HG03575 (cell line): ENCODE measurements at regions not wholly inside any gene's neighbourhood (a gene's known extent, or its start where the extent isn't known, plus 50 kb on each side); places are given as distances from the start of the nearest gene placed in this dataset.

Experiments
- ATAC-seq: cut with Tn5 transposase; IDR thresholded peaks from one replicate; pipeline ENCODE4 v1.9.1; 2021; ENCODE audit not compliant: unreplicated experiment, insufficient number of reproducible peaks, low FRiP score; ENCODE audit errors: extremely low read depth

- ATAC-seq: no peak
Measured at GRCh38 chr1:25047506-25048240, 117.6 kb upstream of the RUNX3 start.

- no peak for ATAC-seq
Measured at GRCh38 chr1:25046194-25046532, 116.1 kb upstream of the RUNX3 start.

GRCh38 chr1:25045480-25046193 lies 115.6 kb upstream of the RUNX3 start:
- ATAC-seq: no peak

DNA sequence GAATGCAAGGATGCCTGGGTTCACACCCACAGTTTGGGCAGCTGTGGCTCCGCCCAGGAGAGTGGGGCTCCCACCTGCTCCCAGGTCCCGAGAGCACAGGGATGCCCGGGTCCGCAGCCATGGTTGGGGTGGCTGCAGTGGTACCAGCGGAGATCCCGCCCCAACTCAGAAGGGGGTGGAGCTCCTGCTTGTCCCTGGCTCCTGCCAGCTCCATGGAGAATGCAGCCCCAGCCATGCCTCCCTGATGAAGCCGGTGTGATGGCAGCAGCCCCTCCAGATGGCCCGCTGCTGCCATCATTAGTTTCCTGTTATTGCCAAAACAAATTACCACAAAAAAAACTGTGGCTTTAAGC lies 113.1 kb upstream of the RUNX3 start:
- no peak for ATAC-seq

GRCh38 chr1:25042331-25043227 lies 112.5 kb upstream of the RUNX3 start:
- ATAC-seq: no peak

DNA sequence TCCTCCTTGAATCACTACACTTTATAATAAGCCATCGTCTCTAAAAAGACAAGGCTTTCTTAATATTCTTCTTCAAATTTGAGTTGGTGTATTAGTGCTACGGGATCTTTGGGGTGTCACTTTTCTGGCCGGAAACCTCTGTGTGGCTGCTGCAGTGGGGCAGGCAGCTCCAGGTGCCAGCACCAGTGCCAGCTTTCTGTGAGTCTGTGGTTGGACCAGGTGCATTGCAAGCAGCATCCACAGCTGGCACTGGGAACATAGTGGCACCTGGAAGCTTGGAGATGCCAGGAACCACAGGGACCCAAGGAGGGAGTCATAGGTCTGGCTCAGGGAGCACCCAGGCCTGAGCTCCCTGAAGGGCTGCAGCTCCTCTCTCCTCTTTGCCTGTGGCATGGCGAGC lies 111.8 kb upstream of the RUNX3 start:
- ATAC-seq: no peak

- no peak for ATAC-seq
Measured at GRCh38 chr1:25040122-25040685, 110.1 kb upstream of the RUNX3 start.

DNA sequence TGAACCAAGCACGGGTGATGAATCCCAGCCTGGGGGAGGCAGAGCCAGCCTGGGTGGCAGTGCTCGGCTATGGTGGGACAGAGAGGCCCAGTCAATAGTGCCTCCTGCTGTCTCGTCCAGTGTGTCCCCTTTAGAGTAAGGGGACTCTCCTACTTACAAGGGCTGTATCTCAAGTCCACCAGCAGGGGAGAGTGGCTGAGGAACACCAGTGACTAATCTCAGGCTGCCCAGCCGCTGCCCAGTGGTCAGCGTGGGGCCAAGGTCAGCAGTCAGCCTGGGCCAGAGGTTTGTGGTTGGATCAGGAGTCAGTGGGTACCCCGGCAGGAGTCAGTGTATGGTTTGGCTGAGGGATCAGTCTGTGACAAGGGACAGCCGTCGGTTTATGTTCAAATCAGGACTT lies 109.2 kb upstream of the RUNX3 start:
- no peak for ATAC-seq

GRCh38 chr1:25038699-25039098 lies 108.6 kb upstream of the RUNX3 start:
- ATAC-seq: no peak

DNA sequence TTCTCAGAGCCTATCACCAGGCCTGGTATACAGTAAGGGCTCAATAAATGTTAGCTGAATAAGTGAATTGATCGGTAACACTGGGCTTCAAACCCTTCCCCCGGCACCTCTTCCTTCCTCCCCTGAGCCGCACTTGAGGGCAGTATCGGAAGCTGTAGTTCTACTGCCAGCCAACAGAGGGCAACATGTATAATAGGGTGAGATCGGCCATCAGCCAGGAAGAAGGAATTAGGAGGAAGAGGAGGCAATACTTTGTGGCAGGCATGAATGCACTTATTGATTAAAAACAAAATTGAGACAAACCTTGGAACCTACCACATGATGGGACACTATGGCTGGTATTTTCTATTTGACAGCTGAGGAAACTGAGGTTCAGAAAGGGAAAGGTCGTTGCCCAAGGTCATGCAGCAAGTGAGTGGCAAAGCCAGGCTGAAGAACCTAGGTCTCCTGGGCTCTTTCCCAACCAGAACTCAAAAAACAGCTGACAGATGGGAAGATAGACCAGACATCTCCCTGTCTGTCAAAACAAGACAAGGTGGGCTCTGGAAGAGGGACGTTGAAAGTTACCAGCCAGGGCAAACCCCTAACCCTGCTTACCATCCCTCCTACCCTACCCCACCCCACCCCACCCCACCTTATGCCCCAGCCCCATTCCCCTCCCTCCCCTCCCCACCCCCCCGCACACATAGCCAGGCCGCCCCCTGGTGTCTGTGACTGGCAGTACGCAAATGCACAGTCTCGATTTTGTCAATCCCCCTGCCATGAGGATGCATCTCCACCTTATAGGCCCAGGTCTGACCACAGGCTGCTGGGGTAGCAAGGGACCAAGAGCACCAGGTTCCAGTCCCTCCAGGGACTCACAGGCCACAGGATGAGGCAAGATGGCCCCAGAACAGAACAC lies 107.3 kb upstream of the RUNX3 start:
- ATAC-seq: no peak

- ATAC-seq: no peak
Measured at GRCh38 chr1:25036117-25036546, 106.1 kb upstream of the RUNX3 start.

- ATAC-seq: no peak
Measured at GRCh38 chr1:25035523-25036116, 105.5 kb upstream of the RUNX3 start.

DNA sequence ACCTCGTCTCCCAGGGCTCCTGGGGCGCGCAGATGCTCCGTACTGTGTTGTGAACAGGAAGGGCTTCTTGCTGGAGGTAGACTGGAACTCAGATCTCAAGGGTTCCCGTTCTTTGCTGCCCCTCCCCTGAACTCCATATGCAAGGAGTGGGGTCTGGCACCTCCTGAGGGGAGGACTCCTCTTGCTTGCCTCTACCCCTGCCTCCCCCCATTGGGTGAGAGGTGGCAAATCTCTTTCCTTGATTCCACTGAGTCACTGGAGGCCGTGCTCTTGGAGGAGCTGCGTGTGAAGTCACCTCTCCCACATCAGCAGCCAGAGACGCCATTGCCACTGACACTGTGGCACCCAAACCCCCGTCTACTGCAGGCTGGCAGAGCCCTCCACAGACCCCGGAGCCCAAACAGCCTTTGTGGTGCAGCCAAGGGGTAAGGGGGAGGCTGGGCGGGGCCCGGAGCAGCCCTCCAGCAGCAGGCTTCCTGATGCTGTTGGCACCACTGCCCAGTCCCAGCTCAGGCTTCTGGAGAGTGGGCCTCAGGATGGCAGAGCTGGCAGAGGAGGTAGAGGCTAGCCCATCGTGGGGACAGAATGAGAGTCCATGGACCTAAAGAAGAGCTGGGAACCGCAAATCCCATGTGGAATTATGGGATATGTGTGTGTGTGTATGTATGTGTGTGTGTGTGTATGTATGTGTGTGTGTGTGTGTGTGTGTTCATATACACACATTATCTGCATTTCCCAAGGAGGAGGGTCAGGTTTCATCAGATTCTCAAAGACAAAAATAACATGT lies 104.9 kb upstream of the RUNX3 start:
- ATAC-seq: no peak

GRCh38 chr1:25033828-25034705 lies 104.0 kb upstream of the RUNX3 start:
- ATAC-seq: no peak

DNA sequence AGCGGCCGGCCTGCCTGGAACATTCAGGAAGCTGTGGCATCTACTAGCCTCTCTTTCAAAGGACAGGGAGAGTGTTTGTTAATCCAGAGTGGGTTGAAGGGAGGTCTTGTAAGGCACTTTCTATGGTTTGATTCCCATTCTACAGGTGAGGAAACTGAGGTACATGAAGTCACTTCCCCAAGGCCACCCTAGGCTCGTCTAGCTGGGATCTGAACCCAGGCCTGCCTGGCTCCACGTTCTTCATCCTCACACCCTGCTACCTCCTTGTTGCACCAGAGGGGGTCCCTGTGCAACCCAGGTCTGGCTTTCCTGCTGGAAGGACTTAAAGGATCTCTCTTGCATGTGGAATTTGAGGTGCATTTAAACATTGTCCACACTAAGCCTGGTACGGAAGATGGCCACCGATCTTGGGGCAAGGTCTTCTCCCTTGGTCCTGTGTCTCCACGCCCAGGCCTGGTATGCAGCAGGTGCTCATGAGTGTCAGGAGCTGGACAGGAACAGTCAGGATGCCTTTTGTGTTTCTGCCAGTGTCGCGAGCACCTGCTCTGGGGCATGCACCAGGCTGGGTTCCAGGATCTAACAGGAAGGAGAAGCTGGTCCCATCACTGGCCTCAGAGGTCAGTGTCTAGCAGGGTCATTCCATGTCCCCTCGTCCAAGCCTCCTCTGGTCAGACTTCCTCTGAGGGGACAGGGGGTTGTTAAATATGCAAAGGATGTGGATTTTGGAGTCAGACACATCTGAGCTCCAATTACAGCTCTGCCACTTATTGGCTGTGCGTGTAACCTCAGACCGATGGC lies 103.2 kb upstream of the RUNX3 start:
- no peak for ATAC-seq
